GM10266 (cell line): ENCODE measurements at regions not wholly inside any gene's neighbourhood (a gene's known extent, or its start where the extent isn't known, plus 50 kb on each side); places are given as distances from the start of the nearest gene placed in this dataset.

Experiments
- DNase-seq: peaks from one replicate; pipeline ENCODE4 v3.0.0; 2012; ENCODE audit errors: extremely low spot score
- CTCF ChIP-seq: IDR thresholded peaks from 2 replicates; pipeline ENCODE4 v1.5.1; 2012; ENCODE audit warnings: mild to moderate bottlenecking, low read depth; ENCODE audit not compliant: control insufficient read depth, insufficient read depth; ENCODE audit errors: missing control alignments

DNA sequence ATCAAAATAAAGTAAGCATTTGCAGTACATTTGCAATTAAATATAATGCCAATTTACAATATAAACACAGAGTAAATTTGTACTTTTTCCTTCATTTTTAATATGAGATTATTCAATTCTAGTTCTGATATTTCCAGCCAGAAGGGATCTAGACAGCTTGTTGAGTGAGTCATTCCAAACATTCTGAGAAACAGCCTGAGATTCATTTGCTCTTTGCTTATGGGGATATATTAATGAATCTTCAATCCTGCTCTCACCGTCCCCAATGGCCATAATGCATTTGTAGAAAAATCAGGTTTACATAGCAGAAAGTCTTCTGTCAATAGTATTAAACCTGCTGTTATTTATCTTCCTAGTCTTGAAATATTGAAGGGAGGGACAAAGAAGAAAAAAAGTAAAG lies 554.2 kb downstream of the TUSC7 start:
- no peak for TF ChIP-seq CTCF
- DNase-seq = no peak

- no peak for DNase-seq
- TF ChIP-seq CTCF = no peak
Measured at GRCh38 chr3:117264204-117264994, 554.8 kb downstream of the TUSC7 start.

DNA sequence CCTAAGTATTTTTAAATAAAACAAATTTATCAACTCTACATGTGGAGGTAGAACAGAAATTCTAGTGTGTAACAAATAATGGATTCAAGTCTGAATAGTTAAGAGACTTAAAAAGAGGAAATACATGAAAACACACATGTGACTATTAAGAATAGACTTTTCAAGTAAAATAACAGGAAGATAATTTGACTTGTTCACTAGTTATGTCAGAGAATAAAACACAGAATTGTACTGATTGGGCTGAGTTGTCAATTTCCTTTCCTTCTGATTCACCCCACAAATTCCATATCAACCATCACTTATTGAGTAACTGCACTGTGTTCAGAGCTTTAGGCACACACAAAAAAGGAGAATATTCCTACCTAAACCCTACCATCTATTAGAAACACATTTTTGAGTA lies 557.2 kb downstream of the TUSC7 start:
- no peak for TF ChIP-seq CTCF
- DNase-seq = no peak

DNA sequence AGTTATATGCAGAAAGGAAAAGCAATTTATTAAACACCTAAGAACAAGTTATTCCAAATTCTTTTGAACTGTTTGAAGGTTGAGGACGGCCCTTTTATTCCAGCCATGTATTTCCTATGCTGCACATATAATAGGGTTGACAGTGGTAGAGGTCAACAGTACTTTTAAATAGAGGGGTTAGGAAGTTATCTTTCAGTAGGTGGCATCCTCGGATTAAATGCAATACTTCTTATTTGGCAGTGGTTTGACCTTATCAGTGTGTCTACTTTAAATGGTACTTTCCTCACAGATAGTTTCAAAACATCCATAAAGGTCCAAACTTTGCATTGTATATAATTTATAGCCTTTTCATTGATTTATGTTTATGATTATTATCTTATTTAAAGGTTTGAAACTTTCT lies 558.7 kb downstream of the TUSC7 start:
- TF ChIP-seq CTCF = no peak
- DNase-seq = no peak

DNA sequence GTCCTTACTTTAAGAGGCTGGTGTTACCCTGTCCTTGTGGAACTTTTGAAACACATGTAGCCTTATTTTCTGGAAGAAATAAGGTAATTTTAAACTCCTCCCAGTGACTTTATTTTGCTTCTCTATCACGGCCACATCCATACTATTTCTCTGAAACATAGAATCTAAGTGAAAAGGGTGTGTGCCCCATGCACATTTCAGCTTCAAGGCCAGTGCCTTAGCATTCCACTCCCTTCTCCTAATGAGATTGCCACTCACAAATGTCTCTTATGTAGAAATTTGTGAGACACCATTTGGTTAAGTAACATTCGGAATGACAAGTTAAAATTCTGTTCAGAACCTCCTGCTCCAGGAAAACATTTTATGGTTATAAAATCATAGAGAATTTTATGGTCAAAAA lies 562.7 kb downstream of the TUSC7 start:
- TF ChIP-seq CTCF = no peak
- DNase-seq = no peak

GRCh38 chr3:117272876-117273523 lies 563.4 kb downstream of the TUSC7 start:
- no peak for TF ChIP-seq CTCF
- no peak for DNase-seq

- no peak for DNase-seq
- no peak for TF ChIP-seq CTCF
Measured at GRCh38 chr3:117277816-117278215, 568.2 kb downstream of the TUSC7 start.
